ENCODE measurements at regions not wholly inside any gene's neighbourhood (a gene's known extent, or its start where the extent isn't known, plus 50 kb on each side); places are given as distances from the start of the nearest gene placed in this dataset.

DNA sequence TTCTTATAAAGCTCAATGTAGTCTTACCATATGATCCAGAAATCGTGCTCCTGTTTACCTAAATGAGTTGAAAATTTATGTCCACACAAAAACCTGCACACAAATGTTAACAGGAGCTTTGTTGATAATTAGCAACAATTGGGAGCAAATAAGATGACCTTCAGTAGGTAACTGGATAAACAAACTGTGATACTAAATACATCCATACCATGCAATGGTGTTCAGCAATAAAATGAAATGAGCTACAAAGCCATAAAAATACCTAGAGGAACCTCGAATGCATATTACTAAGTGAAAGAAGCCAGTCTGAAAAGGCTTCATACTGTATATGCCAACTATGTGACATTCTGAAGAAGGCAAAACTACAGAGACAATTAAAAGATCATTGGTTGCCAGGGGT lies 185.6 kb upstream of the HNRNPA3 start:
- no peak overlapping the region for H3K27ac ChIP-seq (ENCODE audit: low read depth, low read length)
- no peaks in the 10 kb centered on the region for H3K27me3 ChIP-seq (ENCODE audit: control insufficient read depth, insufficient read depth, low read length)
- POLR2A ChIA-PET, result no interaction called here
- no peak overlapping the region for H3K4me3 ChIP-seq (ENCODE audit: low read depth, low read length)
- CTCF ChIA-PET, result interaction anchor here (0.5 to 0.9 kb wide), 2 partner anchors 23 to 122 kb away, joined by 4 to 5 read pairs; no protein-coding TSS in a partner anchor
- TF ChIP-seq, protein P1, sequence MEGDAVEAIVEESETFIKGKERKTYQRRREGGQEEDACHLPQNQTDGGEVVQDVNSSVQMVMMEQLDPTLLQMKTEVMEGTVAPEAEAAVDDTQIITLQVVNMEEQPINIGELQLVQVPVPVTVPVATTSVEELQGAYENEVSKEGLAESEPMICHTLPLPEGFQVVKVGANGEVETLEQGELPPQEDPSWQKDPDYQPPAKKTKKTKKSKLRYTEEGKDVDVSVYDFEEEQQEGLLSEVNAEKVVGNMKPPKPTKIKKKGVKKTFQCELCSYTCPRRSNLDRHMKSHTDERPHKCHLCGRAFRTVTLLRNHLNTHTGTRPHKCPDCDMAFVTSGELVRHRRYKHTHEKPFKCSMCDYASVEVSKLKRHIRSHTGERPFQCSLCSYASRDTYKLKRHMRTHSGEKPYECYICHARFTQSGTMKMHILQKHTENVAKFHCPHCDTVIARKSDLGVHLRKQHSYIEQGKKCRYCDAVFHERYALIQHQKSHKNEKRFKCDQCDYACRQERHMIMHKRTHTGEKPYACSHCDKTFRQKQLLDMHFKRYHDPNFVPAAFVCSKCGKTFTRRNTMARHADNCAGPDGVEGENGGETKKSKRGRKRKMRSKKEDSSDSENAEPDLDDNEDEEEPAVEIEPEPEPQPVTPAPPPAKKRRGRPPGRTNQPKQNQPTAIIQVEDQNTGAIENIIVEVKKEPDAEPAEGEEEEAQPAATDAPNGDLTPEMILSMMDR (IDR thresholded peaks at IDR 0.05; ENCODE audit: low read depth, low read length), result no peak
- no peaks in the 10 kb centered on the region for H3K9me3 ChIP-seq (ENCODE audit: control insufficient read depth, insufficient read depth, low read length)
- no peak for DNase-seq (ENCODE audit: low read depth, low spot score)

DNA sequence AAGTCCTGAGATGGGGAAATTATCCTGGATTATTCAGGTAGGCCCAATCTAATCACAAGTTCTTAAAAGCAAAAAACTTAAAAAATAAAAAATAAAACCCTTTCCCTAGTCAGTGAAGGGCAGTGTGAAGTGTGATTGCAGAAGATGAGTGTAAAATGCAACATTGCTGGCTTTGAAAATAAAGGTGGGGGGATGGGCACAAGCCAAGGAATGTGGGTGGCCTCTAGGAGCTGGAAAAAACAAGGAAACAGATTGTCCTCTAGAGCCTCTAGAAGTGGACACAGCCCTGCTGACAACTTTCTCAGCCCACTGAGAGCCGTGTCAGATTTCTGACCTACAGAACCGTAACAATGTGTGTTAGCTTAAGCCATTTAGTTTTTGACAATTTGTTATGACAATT lies 184.3 kb upstream of the HNRNPA3 start:
- ChIA-PET POLR2A (no interaction called here), CTCF (no interaction called here)
- Histone ChIP-seq H3K27me3 (ENCODE audit: control insufficient read depth, insufficient read depth, low read length) (peaks cover 3% of the 10 kb centered on the region), H3K9me3 (ENCODE audit: control insufficient read depth, insufficient read depth, low read length) (no peaks in the 10 kb centered on the region), H3K4me3 (ENCODE audit: low read depth, low read length) (no peak overlapping the region), H3K27ac (ENCODE audit: low read depth, low read length) (no peak overlapping the region)
- DNase-seq (ENCODE audit: low read depth, low spot score), result no peak
- TF ChIP-seq, protein P1 (IDR thresholded peaks at IDR 0.05; ENCODE audit: low read depth, low read length), result no peak

DNA sequence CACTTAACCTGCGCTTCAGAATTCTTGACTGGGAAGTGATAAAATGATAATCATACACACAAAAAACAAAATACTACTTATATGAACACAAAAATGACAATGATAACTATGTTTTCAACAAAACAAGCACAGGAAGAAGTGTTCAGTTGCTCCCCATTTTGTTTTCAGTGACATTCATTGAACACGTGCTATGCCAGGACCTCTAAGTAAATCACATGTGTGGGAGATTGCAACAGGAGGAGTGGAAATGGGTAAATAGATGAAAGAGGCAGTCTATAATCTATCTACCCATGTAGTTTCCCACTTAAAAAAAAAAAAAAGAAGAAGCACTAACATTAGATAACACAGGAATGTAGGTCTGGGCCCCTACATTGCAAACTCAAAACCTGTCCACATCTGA lies 183.5 kb upstream of the HNRNPA3 start:
- no peak for DNase-seq (ENCODE audit: low read depth, low spot score)
- ChIA-PET CTCF (no interaction called here), POLR2A (no interaction called here)

DNA sequence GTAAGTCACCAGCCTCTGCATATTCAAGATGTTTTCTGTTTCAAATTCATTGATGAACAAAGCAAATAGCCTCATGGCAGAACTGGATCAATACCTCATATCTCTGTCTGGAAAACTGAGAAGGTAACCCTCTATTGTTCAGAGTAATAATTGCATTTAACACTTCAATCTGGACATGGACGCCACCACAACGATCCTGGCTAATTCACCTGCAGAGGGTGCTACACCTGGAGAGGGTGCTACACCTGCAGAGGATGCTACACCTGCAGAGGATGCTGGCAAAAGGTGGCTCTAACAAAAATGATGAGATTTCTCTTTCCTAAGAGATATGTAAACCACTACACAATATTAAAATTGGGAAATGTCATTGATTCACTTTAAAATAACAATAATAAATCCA lies 183.1 kb upstream of the HNRNPA3 start:
- no peak for DNase-seq (ENCODE audit: low read depth, low spot score)
- TF ChIP-seq, protein P1 (IDR thresholded peaks at IDR 0.05; ENCODE audit: low read depth, low read length), result no peak
- ChIA-PET CTCF (no interaction called here), POLR2A (no interaction called here)
- peaks cover 3% of the 10 kb centered on the region for H3K27me3 ChIP-seq (ENCODE audit: control insufficient read depth, insufficient read depth, low read length)
- H3K27ac ChIP-seq (ENCODE audit: low read depth, low read length), result no peak overlapping the region
- no peaks in the 10 kb centered on the region for H3K9me3 ChIP-seq (ENCODE audit: control insufficient read depth, insufficient read depth, low read length)
- no peak overlapping the region for H3K4me3 ChIP-seq (ENCODE audit: low read depth, low read length)

More for the DNA sequence above, 183.5 kb upstream of the HNRNPA3 start:
- Histone ChIP-seq H3K27me3 (ENCODE audit: control insufficient read depth, insufficient read depth, low read length) (peaks cover 3% of the 10 kb centered on the region), H3K4me3 (ENCODE audit: low read depth, low read length) (no peak overlapping the region), H3K9me3 (ENCODE audit: control insufficient read depth, insufficient read depth, low read length) (no peaks in the 10 kb centered on the region), H3K27ac (ENCODE audit: low read depth, low read length) (no peak overlapping the region)
- TF ChIP-seq, protein P1 (IDR thresholded peaks at IDR 0.05; ENCODE audit: low read depth, low read length), result no peak

DNA sequence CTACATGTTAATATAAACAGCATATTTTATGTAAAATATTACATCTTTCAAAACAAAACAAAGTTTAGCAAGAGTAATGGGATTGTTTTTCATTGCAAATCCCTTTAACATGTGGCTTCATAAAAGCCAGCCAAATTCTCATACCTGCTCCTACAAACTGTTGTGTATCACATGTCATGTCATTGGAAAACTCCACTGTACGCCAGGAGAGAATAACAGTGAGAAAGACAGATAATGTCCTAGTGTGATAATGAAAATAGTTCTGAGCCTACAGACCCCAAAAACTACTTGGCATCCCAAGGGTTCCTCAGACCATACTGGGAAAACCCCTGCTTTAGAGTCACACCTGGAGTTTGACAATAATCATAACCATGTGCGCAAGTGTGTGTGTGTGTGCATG lies 182.7 kb upstream of the HNRNPA3 start:
- ChIA-PET CTCF (no interaction called here), POLR2A (no interaction called here)
- no peak overlapping the region for H3K27ac ChIP-seq (ENCODE audit: low read depth, low read length)
- no peaks in the 10 kb centered on the region for H3K9me3 ChIP-seq (ENCODE audit: control insufficient read depth, insufficient read depth, low read length)
- peaks cover 3% of the 10 kb centered on the region for H3K27me3 ChIP-seq (ENCODE audit: control insufficient read depth, insufficient read depth, low read length)
- DNase-seq (ENCODE audit: low read depth, low spot score), result no peak
- no peak overlapping the region for H3K4me3 ChIP-seq (ENCODE audit: low read depth, low read length)
- TF ChIP-seq, protein P1 (IDR thresholded peaks at IDR 0.05; ENCODE audit: low read depth, low read length), result no peak

Data from AG04450 (cell line).